ENCODE measurements at regions not wholly inside any gene's neighbourhood (a gene's known extent, or its start where the extent isn't known, plus 50 kb on each side); places are given as distances from the start of the nearest gene placed in this dataset.
"Not testable (repeated sequence)": the region's sequence is repeated elsewhere in the genome, so short reads cannot be mapped to it uniquely, and the experiment has no call there.

- DNase-seq, result no peak
Observed at GRCh38 chr15:25624504-25625177, 185.8 kb upstream of the UBE3A start.

GRCh38 chr15:25623708-25624107 is 184.9 kb upstream of the UBE3A start:
- DNase-seq, result no peak

- no peak for DNase-seq
Observed at GRCh38 chr15:25620466-25620865, 181.6 kb upstream of the UBE3A start.

- DNase-seq, result no peak
Observed at GRCh38 chr15:25619761-25620160, 180.9 kb upstream of the UBE3A start.

- no peak for DNase-seq
Observed at GRCh38 chr15:25619076-25619475, 180.3 kb upstream of the UBE3A start.

- DNase-seq, result no peak
Observed at GRCh38 chr15:25618161-25618560, 179.3 kb upstream of the UBE3A start.

- DNase-seq, result no peak
Observed at GRCh38 chr15:25616471-25616870, 177.6 kb upstream of the UBE3A start.

- no peak for DNase-seq
Observed at GRCh38 chr15:25613134-25613533, 174.3 kb upstream of the UBE3A start.

GRCh38 chr15:25611603-25612002 is 172.8 kb upstream of the UBE3A start:
- no peak for DNase-seq

GRCh38 chr15:25609371-25609770 is 170.5 kb upstream of the UBE3A start:
- DNase-seq, result no peak

- DNase-seq, result no peak
Observed at GRCh38 chr15:25608926-25609325, 170.1 kb upstream of the UBE3A start.

GRCh38 chr15:25605151-25605550 is 166.3 kb upstream of the UBE3A start:
- DNase-seq, result no peak

GRCh38 chr15:25600751-25601150 is 161.9 kb upstream of the UBE3A start:
- DNase-seq, result no peak

- no peak for DNase-seq
Observed at GRCh38 chr15:25597571-25597970, 158.7 kb upstream of the UBE3A start.

GRCh38 chr15:25596644-25597562 is 158.1 kb upstream of the UBE3A start:
- no peak for DNase-seq

GRCh38 chr15:25587616-25588340 is 149.0 kb upstream of the UBE3A start:
- no peak for DNase-seq

- DNase-seq, result no peak
Observed at GRCh38 chr15:25582886-25583285, 144.1 kb upstream of the UBE3A start.

- no peak for DNase-seq
Observed at GRCh38 chr15:25579127-25579526, 140.3 kb upstream of the UBE3A start.

GRCh38 chr15:25572191-25572590 is 133.4 kb upstream of the UBE3A start:
- DNase-seq, result no peak

- DNase-seq, result no peak
Observed at GRCh38 chr15:25568751-25569150, 129.9 kb upstream of the UBE3A start.

GRCh38 chr15:25566545-25566944 is 127.7 kb upstream of the UBE3A start:
- DNase-seq, result not testable (repeated sequence)

GRCh38 chr15:25565470-25566264 is 126.8 kb upstream of the UBE3A start:
- DNase-seq, result no peak

GRCh38 chr15:25563596-25563995 is 124.8 kb upstream of the UBE3A start:
- no peak for DNase-seq

Measured in NCI-H226 (cell line).